BE2C (cell line): ENCODE measurements at regions not wholly inside any gene's neighbourhood (a gene's known extent, or its start where the extent isn't known, plus 50 kb on each side); places are given as distances from the start of the nearest gene placed in this dataset.

Source experiments
- DNase-seq: peaks from one replicate; pipeline ENCODE4 v3.0.0-alpha.2; 2020
- H3K27me3 ChIP-seq: fragments of 250-450 bp; sonication (Bioruptor Pico); 2 replicates; pipeline ENCODE4 v1.5.1; 2020; ENCODE audit warnings: mild to moderate bottlenecking
- H3K36me3 ChIP-seq: fragments of 250-450 bp; sonication (Bioruptor Pico); 2 replicates; pipeline ENCODE4 v1.5.1; 2020; ENCODE audit warnings: mild to moderate bottlenecking
- H3K4me1 ChIP-seq: fragments of 250-450 bp; sonication (Bioruptor Pico); 2 replicates; pipeline ENCODE4 v1.5.1; 2020
- H3K4me3 ChIP-seq: 2 replicates; pipeline ENCODE4 v1.5.1; 2011; ENCODE audit warnings: low read depth, low read length
- H3K9me3 ChIP-seq: fragments of 250-450 bp; sonication (Bioruptor Pico); 2 replicates; pipeline ENCODE4 v1.5.1; 2020
- CTCF ChIP-seq: IDR thresholded peaks from 2 replicates; pipeline ENCODE4 v1.5.1; 2012; ENCODE audit warnings: mild to moderate bottlenecking, low read depth, low read length

DNA sequence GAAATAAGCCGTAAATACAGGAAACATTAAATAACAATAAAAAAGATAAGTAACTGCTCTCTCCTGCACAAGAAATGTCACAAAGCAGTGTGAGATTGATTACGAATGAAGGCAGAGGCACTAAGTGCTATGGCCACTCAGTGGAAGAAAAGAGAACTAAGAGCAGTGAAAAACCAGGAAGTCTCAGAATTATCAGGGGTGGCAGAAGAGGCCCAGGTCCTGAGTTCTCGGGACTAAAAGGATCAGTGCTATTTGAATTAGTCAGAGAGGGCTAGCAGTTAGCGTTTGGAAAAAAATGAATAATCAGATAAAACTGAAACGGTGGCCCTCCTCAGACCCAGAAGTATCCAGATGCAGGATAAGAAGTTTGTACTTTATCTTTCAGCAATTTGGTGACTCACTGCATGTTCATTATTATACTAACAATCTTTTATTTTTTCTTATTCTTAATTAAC, 367.1 kb downstream of the ZEB2 start:
- no peak for DNase-seq
- Histone ChIP-seq H3K36me3 (no peaks in the 10 kb centered on the region), H3K4me1 (no peaks in the 10 kb centered on the region), H3K4me3 (no peak overlapping the region), H3K27me3 (no peaks in the 10 kb centered on the region), H3K9me3 (no peaks in the 10 kb centered on the region)
- TF ChIP-seq CTCF: 0 out of 2 replicates have a peak, but pooled peaks have one; percentile 3

GRCh38 chr2:144151851-144152250, 368.1 kb downstream of the ZEB2 start:
- no peak overlapping the region for H3K4me3 ChIP-seq
- H3K36me3 ChIP-seq: no peaks in the 10 kb centered on the region
- H3K27me3 ChIP-seq: no peaks in the 10 kb centered on the region
- DNase-seq: no peak
- H3K9me3 ChIP-seq: no peaks in the 10 kb centered on the region
- no peaks in the 10 kb centered on the region for H3K4me1 ChIP-seq
- no peak for TF ChIP-seq CTCF

- no peak for DNase-seq
- no peak for TF ChIP-seq CTCF
Observed at GRCh38 chr2:144151405-144151804, 368.5 kb downstream of the ZEB2 start.

DNA sequence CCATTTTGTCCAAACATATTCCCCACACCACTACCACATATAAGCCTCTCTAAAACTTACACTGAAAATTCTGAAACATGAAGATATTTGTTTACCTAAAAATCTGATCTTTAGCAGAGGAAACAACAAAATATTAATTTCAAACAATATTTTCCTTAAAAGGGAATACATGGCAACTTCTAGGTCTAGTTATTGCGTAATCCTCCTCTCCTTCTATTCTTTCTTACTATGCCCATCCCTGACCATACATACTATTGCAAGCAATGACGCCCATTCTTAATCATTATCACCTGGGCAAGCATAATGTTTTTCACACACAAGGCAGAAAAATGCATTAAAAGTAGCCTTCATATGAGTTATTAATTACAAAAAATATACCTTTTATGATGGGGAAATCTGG, 372.6 kb downstream of the ZEB2 start:
- no peak for TF ChIP-seq CTCF
- no peak for DNase-seq
- Histone ChIP-seq H3K9me3 (no peaks in the 10 kb centered on the region), H3K4me1 (no peaks in the 10 kb centered on the region), H3K27me3 (no peaks in the 10 kb centered on the region), H3K36me3 (no peaks in the 10 kb centered on the region), H3K4me3 (no peak overlapping the region)

More at GRCh38 chr2:144151405-144151804, 368.5 kb downstream of the ZEB2 start:
- Histone ChIP-seq H3K9me3 (no peaks in the 10 kb centered on the region), H3K4me1 (no peaks in the 10 kb centered on the region), H3K36me3 (no peaks in the 10 kb centered on the region), H3K4me3 (no peak overlapping the region), H3K27me3 (no peaks in the 10 kb centered on the region)

DNA sequence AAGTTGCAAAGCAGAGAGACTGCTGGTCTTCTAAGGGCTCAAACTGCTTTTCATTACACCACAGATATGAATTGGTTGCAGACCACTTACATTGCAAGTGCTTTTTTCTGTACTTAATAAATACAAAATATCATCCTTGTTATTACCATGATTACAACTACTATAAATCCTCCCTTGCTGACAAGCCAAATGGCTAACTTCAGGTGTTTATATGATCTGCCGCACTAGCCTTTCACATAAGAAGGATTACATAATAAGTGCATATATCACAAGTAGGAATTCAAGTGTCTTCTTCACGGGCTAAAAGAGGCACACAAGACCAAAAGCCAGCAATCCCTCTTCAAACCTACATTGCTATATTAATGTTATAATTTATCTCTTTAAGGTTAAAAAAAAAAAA, 373.0 kb downstream of the ZEB2 start:
- Histone ChIP-seq H3K4me1 (no peaks in the 10 kb centered on the region), H3K9me3 (no peaks in the 10 kb centered on the region), H3K27me3 (no peaks in the 10 kb centered on the region), H3K4me3 (no peak overlapping the region), H3K36me3 (no peaks in the 10 kb centered on the region)
- no peak for DNase-seq
- no peak for TF ChIP-seq CTCF

DNA sequence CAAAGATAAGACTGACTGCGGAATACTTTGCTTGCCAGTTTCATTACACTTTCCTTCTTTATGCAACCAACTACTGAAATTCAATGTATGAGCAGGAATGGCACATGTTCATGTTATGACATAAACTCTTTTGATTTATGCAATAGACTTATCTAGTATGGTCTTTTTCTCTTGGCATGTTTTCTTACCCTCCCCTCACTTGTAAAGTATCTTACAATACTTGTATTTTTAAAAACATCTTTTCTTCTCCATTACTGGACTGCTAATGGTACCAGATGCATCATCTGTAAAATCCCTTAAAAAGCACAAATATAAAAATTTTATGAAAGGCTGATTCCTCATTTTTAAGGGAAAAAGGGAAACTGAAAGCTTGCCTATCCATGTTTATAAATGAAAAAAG, 373.8 kb downstream of the ZEB2 start:
- no peak for DNase-seq
- Histone ChIP-seq H3K4me3 (no peak overlapping the region), H3K9me3 (no peaks in the 10 kb centered on the region), H3K36me3 (no peaks in the 10 kb centered on the region), H3K4me1 (no peaks in the 10 kb centered on the region), H3K27me3 (no peaks in the 10 kb centered on the region)
- no peak for TF ChIP-seq CTCF
